Adrenal gland (tissue), 5 donors: ENCODE measurements at regions not wholly inside any gene's neighbourhood (a gene's known extent, or its start where the extent isn't known, plus 50 kb on each side); places are given as distances from the start of the nearest gene placed in this dataset.

Experiments
- POLR2A ChIP-seq, 2 donors: fragments of 450-650 bp; IDR thresholded peaks; one replicate each; pipeline ENCODE4 v1.6.1; 2017; ENCODE audit warnings: antibody characterized with exemption in 2 of 2, mild to moderate bottlenecking in 2 of 2, moderate library complexity in 1 of 2
- TF ChIP-seq, protein P1 (sequence below), 6 experiments: fragments of 450-650 bp in 4 of 6; fragments of 200-600 bp in 2 of 6; sonication (generic) in 1 of 6; IDR thresholded peaks; 1 replicate in 5 of 6; 2 replicates in 1 of 6; pipeline versions ENCODE4 v1.5.1 to v1.8.0; 2016 to 2021; ENCODE audit warnings: antibody characterized with exemption in 6 of 6, mild to moderate bottlenecking in 2 of 6, moderate library complexity in 1 of 6
- donor health status: DM: no; HTN: no; CAD: no.

DNA sequence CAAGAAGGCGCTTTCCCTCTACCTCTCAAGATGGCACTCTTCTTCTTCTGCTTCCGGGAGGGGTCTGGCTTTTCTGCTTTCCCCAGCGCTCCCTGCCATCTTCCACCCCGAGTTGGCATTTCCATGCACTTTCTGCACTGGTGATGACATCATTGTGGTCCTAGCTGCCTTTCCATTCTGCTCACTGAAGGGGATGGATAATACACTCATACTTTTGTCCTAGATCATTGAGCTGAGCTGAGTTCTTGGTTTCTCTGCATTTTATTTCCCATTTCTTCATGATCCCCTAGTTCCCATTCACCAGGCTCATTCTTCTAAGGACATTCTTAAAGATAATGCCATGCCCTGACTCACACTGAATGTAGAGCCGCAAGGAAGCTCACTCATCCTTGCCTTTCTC lies 96.7 kb downstream of the EDN1 start:
- TF ChIP-seq, protein P1, sequence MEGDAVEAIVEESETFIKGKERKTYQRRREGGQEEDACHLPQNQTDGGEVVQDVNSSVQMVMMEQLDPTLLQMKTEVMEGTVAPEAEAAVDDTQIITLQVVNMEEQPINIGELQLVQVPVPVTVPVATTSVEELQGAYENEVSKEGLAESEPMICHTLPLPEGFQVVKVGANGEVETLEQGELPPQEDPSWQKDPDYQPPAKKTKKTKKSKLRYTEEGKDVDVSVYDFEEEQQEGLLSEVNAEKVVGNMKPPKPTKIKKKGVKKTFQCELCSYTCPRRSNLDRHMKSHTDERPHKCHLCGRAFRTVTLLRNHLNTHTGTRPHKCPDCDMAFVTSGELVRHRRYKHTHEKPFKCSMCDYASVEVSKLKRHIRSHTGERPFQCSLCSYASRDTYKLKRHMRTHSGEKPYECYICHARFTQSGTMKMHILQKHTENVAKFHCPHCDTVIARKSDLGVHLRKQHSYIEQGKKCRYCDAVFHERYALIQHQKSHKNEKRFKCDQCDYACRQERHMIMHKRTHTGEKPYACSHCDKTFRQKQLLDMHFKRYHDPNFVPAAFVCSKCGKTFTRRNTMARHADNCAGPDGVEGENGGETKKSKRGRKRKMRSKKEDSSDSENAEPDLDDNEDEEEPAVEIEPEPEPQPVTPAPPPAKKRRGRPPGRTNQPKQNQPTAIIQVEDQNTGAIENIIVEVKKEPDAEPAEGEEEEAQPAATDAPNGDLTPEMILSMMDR (IDR thresholded peaks at IDR 0.05), result no peak
- TF ChIP-seq POLR2A (IDR thresholded peaks at IDR 0.05), result no peak
